GM21786 (cell line): ENCODE measurements at regions not wholly inside any gene's neighbourhood (a gene's known extent, or its start where the extent isn't known, plus 50 kb on each side); places are given as distances from the start of the nearest gene placed in this dataset.

ENCODE experiments used
- ATAC-seq: cut with Tn5 transposase; IDR thresholded peaks from one replicate; pipeline ENCODE4 v1.9.1; 2021; ENCODE audit not compliant: unreplicated experiment

GRCh38 chr3:31048143-31048542 lies 153.7 kb upstream of the GADL1 start:
- no peak for ATAC-seq

DNA sequence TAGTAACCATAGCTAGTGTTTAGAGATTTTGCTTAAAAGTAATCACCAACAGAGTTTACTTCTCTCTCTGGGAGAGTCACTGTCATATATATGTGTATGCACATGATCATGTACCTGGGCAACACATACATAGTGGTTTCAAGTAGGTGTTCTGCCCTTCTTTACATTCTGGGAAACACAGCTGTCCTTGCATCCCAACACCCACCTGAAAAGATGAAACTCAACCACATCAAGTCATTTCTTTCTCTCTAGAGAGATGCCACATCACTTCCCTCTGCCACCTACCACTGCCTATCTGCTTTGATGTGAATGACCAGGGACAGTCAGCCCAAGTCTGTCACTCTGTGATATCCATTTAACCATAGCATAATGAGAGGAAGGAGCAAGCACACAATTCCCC lies 155.8 kb upstream of the GADL1 start:
- ATAC-seq, result no peak

DNA sequence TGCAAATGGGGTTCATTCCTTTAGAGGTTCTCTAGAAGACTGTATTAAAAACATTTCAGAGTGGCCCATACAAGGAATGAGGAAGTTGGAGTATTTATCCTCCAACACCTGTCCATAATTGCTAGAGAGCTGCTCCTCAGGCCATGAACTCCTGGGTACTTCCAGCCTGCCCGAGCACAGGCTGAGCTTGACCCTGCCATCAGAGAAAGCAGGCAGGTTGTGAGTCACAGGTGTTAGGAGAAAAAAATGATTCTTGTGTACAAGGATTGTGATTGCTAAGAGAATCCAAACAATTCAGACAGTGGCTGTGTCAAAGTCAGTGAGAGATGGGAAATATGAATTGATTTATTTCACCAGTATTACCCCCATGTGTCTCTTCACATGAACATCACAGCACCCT lies 156.8 kb upstream of the GADL1 start:
- no peak for ATAC-seq

GRCh38 chr3:31053299-31053698 lies 158.8 kb upstream of the GADL1 start:
- ATAC-seq, result no peak

- no peak for ATAC-seq
Measured at GRCh38 chr3:31054032-31054431, 159.6 kb upstream of the GADL1 start.

DNA sequence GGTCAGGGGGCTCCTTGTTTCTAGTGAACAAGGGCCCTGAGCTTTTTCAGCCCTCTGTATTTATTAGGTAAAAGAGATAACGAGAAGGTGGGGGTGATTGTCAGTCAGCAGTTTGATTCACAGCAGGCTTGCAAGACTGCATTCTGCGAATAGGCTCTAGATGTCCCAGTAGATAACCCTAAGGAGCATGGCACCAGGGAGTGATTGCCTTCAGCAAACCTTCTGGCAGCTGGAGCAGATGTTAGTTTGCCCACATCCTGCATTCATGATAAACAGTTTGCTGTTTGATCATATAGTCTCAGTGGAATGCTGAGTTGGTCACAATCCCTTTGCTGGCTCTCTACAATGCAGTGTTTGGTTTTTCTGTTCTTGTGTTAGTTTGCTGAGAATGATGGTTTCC lies 161.3 kb upstream of the GADL1 start:
- ATAC-seq, result no peak

DNA sequence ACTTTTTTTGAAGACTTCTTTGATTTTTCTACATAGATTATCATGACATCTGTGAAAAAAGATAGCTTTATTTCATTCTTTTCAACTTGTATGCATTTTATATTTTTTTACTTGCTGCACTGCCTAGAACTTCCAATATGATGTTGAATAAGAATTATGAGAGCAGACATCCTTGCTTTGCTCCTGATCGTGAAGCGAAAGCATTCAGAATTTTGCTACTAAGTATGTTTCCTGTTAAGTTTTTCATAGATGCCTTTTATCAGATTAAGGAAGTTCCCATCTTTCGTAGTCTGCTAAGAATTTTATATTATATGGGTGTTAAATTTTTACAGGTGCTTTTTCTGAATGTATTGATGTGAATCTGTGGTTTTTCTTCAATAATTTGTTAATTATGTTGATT lies 163.4 kb upstream of the GADL1 start:
- ATAC-seq, result no peak

DNA sequence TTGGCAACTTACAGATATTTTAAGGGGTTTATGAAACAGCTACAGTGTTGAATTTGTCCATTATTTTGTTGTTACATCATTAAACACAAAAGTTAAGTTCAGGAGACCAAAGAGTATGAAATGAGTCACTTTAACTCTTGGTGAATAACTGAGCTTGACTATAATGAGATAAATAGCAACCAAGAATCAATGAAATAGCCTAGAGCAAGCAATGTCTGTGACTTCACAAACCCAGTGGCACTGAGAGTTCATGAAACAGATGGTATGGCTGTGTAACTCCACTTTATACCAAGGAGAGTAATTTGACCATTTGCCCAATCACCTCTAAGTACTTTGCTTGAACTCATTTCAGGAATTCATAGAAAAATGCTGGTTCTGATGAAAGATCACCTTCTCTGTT lies 169.6 kb upstream of the GADL1 start:
- ATAC-seq, result no peak

DNA sequence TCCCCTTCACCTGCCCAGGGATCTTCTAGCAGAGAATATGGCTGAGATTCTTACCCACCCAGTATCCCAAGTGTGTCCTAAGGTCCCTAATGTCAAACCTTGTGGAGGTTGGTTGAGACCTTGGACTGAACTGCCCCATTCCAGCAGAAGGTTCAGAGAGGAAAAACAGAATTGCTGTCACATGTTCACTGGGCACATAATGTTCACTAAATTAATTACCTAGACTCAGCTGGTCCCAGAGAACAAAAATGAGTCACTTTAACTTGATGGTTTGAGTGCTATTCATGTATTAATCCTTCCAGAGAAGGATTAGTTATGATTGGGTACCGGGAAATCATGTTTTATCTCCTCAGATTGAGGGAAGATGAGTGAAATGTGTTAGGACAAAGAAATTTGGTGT lies 171.3 kb upstream of the GADL1 start:
- ATAC-seq, result no peak

DNA sequence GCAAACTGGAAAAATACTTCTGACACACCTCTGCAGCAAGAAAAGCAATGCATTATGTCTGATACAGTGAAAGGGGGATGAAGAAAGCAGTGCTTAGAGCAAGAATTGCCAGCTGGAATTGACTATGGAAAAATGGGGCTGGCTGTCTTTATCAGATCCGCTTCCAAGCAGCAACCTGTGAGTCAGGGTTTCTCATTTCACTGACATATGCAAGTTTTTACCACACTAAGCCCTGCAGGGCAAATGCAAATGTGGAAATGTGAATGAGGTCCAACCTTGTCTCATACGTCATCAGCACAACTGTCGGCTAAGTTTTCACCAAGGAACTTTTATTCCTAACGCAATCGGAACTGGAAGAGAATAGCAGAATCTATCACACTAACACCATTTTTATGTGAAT lies 172.5 kb upstream of the GADL1 start:
- ATAC-seq, result no peak

GRCh38 chr3:31075471-31075870 lies 181.0 kb upstream of the GADL1 start:
- ATAC-seq, result no peak

DNA sequence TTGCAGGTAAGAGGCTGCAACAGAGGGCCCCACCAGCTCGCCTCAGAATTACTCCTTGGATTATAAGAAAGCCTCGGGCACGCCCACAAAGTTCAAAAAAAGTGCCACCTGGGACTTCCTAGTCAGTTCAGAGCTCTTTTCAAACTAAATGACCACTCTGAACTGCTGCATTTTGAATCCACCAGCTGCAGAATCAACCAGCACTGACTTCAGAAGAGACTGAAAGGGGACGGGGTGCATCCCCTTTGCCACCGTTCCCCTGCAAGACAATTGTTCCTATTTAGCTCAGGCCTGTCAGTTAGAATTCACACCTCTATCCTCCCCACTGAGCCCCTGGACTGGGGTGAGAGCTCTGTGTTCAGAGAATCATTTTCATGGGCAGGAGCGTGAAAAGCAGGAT lies 181.4 kb upstream of the GADL1 start:
- no peak for ATAC-seq

DNA sequence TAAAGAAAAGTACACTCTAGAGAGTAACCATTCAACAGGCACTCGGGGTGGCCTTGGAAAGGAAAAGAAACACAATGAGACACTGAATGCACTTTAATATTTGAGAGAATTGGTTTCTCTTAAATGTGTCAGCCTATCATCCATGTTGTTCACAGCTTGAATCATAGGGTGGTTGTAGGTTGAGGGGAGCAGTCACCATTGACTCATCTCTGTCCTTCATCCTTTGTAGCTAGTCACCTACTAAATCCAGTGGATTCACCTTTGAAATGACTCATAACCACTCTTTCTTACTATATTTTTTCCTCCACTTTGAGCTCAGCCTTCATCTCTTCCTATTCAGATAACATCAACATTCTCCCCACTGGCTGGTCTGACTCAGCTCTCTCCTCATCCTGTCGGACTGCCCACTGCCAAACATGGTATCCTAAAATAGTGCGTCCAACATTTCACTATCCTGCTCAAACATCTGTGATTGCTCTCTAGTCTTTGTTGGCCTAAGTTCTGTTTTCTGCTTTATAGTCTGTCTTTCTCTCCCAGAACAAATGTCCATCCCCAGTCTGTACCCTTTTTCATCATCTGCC lies 182.7 kb upstream of the GADL1 start:
- no peak for ATAC-seq

GRCh38 chr3:31077826-31078225 lies 183.4 kb upstream of the GADL1 start:
- no peak for ATAC-seq

DNA sequence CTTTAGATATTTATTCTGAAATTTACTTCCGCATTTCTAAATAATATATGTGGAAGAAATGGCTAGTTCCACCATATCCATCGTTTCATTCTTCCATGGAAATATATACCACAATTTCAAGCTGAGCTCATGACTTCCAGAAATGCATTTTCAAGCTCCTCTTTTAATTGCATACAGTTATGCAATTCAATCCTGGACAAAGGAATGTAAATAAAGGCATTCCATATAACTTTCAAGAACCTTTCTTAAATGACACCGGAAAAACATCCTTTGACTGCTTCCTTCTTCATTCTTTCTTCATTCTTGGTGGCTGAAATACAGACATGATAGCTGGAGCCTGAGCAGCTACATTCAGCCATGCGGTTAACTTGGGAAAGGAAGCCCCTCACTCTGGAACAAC lies 185.2 kb upstream of the GADL1 start:
- no peak for ATAC-seq

- no peak for ATAC-seq
Measured at GRCh38 chr3:31081018-31081662, 186.7 kb upstream of the GADL1 start.

DNA sequence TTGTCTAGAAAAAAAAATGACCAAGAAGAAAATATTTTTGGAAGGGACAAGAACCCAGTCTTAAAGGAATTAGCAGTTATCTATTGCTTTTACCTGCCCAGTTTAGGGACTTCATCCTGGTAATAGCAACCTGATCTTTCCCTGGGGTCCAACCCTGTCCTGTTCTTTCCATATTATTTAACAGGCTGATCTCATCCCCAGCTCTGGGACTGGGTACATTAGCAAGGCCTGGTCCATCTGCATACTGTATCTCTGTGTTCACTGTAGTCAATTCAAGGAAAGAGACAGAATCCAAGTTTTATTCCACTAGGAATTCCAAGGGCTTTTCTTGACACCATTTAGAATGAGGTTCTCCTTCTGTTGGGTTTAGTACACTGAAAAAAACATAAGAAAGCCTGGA lies 191.7 kb upstream of the GADL1 start:
- ATAC-seq, result no peak

- no peak for ATAC-seq
Measured at GRCh38 chr3:31086698-31087097, 192.2 kb upstream of the GADL1 start.

DNA sequence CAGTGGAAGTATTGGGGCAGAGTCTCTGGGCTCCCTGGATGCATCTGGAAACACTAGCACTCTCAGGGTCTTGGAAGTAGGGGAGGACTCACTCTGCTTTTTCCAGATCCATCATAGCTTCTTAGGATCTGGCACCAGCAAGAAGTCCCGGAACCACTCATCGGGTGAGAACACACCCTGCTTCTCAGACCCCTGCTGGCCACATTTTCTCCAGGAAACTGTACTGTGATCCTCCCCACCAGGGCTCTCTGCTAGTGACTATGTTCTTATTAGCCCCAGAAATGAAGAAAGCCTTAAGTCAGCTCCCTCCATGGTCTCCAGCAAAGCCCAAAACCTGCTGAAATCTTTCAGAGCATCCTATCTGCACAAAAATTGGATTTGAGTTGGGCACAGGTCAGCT lies 197.3 kb upstream of the GADL1 start:
- ATAC-seq, result no peak

GRCh38 chr3:31092748-31093589 lies 198.5 kb upstream of the GADL1 start:
- no peak for ATAC-seq

DNA sequence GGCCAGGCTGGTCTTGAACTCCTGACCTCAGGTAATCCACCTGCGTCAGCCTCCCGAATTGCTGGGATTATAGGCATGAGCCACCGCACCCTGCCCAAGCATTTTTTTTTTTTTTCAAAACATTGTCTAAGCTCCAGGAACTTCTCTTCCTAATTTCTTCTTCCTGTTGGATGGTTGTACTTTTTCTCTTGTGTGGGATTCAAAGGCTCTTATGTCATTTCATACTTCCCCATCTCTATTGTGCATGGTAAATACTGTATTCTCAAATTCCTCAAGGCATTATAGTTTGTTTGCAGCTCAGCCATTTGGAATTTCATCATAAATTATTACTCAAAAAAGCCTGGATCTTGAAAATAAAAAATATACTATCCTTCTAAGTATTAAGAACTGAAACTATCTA lies 199.1 kb upstream of the GADL1 start:
- no peak for ATAC-seq

DNA sequence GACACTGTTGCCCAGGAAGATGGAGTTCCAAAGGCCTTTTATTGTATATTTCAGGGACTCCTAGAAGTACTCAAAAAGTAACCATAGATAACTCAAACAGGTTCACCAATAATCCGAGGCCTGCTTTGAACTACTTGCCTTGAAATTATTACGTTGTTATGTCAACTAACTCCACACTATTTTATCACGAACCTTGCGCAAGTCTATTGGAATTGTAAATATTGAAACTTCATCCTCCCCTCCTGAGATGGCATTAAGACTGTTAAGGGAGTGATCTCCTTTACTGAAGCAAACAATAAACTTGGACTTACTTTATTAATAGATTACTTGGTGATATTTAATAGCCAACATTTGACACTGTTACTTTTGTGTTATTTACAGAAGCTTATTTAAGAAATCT lies 199.6 kb upstream of the GADL1 start:
- no peak for ATAC-seq
